K562 (cell line): ENCODE measurements at regions not wholly inside any gene's neighbourhood (a gene's known extent, or its start where the extent isn't known, plus 50 kb on each side); places are given as distances from the start of the nearest gene placed in this dataset.

ENCODE experiments used
- ATF1 ChIP-seq, 2 experiments: fragments of 450-650 bp in 1 of 2; IDR thresholded peaks; 2 replicates each; pipeline ENCODE4 v1.6.1; 2016; ENCODE audit warnings: missing compliant biosample characterization in 1 of 2, missing genetic modification characterization in 1 of 2
- C11orf30 ChIP-seq: fragments of 450-650 bp; IDR thresholded peaks from 2 replicates; pipeline ENCODE4 v1.6.1; 2016; ENCODE audit warnings: low read depth, mild to moderate bottlenecking
- CC2D1A ChIP-seq: fragments of 450-650 bp; IDR thresholded peaks from 2 replicates; pipeline ENCODE4 v1.6.1; 2017; ENCODE audit warnings: mild to moderate bottlenecking
- DACH1 ChIP-seq: fragments of 450-650 bp; IDR thresholded peaks from 2 replicates; pipeline ENCODE4 v1.6.1; 2018; ENCODE audit not compliant: partially characterized antibody
- DDX20 ChIP-seq: fragments of 450-650 bp; IDR thresholded peaks from 2 replicates; pipeline ENCODE4 v1.6.1; 2016; ENCODE audit warnings: missing genetic modification characterization, low read depth, mild to moderate bottlenecking, missing compliant biosample characterization, moderate library complexity
- FOXJ2 ChIP-seq: fragments of 200-800 bp; sonication (Bioruptor generic); IDR thresholded peaks from 2 replicates; pipeline ENCODE4 v1.6.1; 2016; ENCODE audit warnings: missing genetic modification characterization, missing compliant biosample characterization
- NFE2 ChIP-seq: IDR thresholded peaks from 2 replicates; pipeline ENCODE4 v1.6.1; 2014; ENCODE audit warnings: antibody characterized with exemption, low read depth
- NFIX ChIP-seq: fragments of 250-450 bp; sonication (Bioruptor Pico); IDR thresholded peaks from 2 replicates; pipeline ENCODE4 v1.4.0; 2020; ENCODE audit warnings: low read depth, mild to moderate bottlenecking, moderate library complexity
- PCBP2 ChIP-seq: fragments of 200-400 bp; formaldehyde crosslinking; IDR thresholded peaks from 2 replicates; pipeline ENCODE4 v1.6.1; 2018; ENCODE audit warnings: low read length, low read depth, mild to moderate bottlenecking, moderate library complexity; ENCODE audit not compliant: poor library complexity, severe bottlenecking
- POLR3A ChIP-seq: IDR thresholded peaks from 2 replicates; pipeline ENCODE4 v1.6.1; 2011; ENCODE audit warnings: borderline replicate concordance, mild to moderate bottlenecking, moderate library complexity; ENCODE audit not compliant: insufficient read length, insufficient read depth; ENCODE audit errors: extremely low read depth
- RBM14 ChIP-seq: fragments of 200-400 bp; formaldehyde crosslinking; IDR thresholded peaks from 2 replicates; pipeline ENCODE4 v1.6.1; 2018; ENCODE audit warnings: low read depth, mild to moderate bottlenecking, low read length, moderate library complexity, borderline replicate concordance; ENCODE audit not compliant: insufficient read depth
- SIN3A ChIP-seq, 2 experiments: fragments of 150-350 bp in 1 of 2; IDR thresholded peaks; 2 replicates each; pipeline ENCODE4 v1.6.1; 2011 to 2016; ENCODE audit warnings: borderline replicate concordance in 2 of 2, low read depth in 2 of 2, low read length in 2 of 2, mild to moderate bottlenecking in 2 of 2, moderate library complexity in 2 of 2; ENCODE audit not compliant: control insufficient read depth in 1 of 2
- SMAD1 ChIP-seq: fragments of 150-350 bp; IDR thresholded peaks from 2 replicates; pipeline ENCODE4 v1.6.1; 2014; ENCODE audit warnings: low read length, low read depth; ENCODE audit not compliant: partially characterized antibody
- STAT5B ChIP-seq: fragments of 250-450 bp; sonication (Bioruptor Pico); IDR thresholded peaks from 2 replicates; pipeline ENCODE4 v1.8.0; 2021; ENCODE audit warnings: mild to moderate bottlenecking, inconsistent platforms
- TOE1 ChIP-seq, 2 experiments: fragments of 450-650 bp in 1 of 2; sonication (generic) in 1 of 2; formaldehyde crosslinking in 1 of 2; IDR thresholded peaks; 2 replicates each; pipeline versions ENCODE4 v1.7.1 to v1.8.0; 2016 to 2022; ENCODE audit warnings: borderline replicate concordance in 2 of 2, mild to moderate bottlenecking in 2 of 2, antibody characterized with exemption in 1 of 2, inconsistent platforms in 1 of 2, low read depth in 1 of 2, missing genetic modification reagents in 1 of 2, moderate library complexity in 1 of 2
- TRIM28 ChIP-seq: fragments of 450-650 bp; IDR thresholded peaks from 2 replicates; pipeline ENCODE4 v1.6.1; 2017
- TSC22D4 ChIP-seq: fragments of 450-650 bp; IDR thresholded peaks from 2 replicates; pipeline ENCODE4 v1.6.1; 2016; ENCODE audit warnings: missing genetic modification characterization, missing biosample characterization, control low read depth
- ZKSCAN8 ChIP-seq: fragments of 200-800 bp; sonication (Bioruptor generic); IDR thresholded peaks from 2 replicates; pipeline ENCODE4 v1.6.1; 2016; ENCODE audit warnings: missing genetic modification characterization, missing compliant biosample characterization
- ZNF134 ChIP-seq: fragments of 250-450 bp; sonication (Bioruptor Pico); conservative IDR thresholded peaks from 2 replicates; pipeline ENCODE4 v1.4.0; 2020
- ZNF140 ChIP-seq: fragments of 250-450 bp; sonication (Bioruptor Pico); IDR thresholded peaks from 2 replicates; pipeline ENCODE4 v1.8.0; 2021; ENCODE audit warnings: moderate library complexity, mild to moderate bottlenecking, inconsistent platforms
- ZNF408 ChIP-seq: fragments of 250-450 bp; sonication (Bioruptor Pico); IDR thresholded peaks from 2 replicates; pipeline ENCODE4 v1.4.0; 2020; ENCODE audit warnings: low read depth, mild to moderate bottlenecking, moderate library complexity
- TF ChIP-seq, protein P1 (sequence below): fragments of 250-450 bp; sonication (Bioruptor Pico); IDR thresholded peaks from 2 replicates; pipeline ENCODE4 v1.8.0; 2021; ENCODE audit warnings: mild to moderate bottlenecking, moderate library complexity
- TF ChIP-seq, protein P2 (sequence below): sonication (generic); formaldehyde crosslinking; IDR thresholded peaks from 2 replicates; pipeline ENCODE4 v1.8.0; 2022; ENCODE audit warnings: missing genetic modification reagents, mild to moderate bottlenecking, moderate library complexity, borderline replicate concordance
- TF ChIP-seq, protein P3 (sequence below): IDR thresholded peaks from 2 replicates; pipeline ENCODE4 v1.6.1; 2011; ENCODE audit not compliant: insufficient read length; ENCODE audit errors: extremely low read depth
- TF ChIP-seq, protein P4 (sequence below): fragments of 250-450 bp; sonication (Bioruptor Pico); IDR thresholded peaks from 2 replicates; pipeline ENCODE4 v1.4.0; 2020

DNA sequence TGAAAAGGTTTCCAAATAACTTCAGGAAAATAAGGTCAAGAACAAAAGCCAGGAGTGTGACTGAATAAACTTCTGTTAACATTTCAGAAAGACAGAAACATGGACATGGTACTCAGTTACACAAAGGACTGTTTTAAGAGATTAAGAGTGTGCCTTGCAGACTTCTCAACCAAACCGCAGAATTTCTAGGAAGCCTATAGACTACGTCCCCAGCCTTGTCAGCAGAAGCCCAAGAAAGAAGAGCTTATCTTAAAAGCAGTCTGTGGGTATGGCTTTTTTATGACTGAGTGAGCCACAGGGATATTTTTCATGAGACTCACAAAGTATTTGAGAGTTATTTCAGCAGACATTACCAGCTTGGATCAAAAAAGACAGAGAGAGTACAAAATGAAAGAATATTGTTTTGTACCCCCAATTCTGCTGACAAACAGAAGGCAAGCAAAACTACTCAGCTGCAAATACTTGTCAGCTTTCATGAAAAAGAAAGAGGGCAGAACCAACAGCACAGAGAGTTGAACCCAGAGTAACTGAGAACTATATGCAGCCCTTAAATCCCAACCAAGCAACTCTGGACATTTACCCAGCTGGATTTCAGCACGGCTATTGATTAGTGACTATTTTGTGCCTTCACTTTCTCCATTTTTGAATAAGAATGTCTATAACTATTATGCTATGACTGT, 711.0 kb upstream of the CTNND2 start (continued):
- TF ChIP-seq CC2D1A: peak; percentile 69; the same call in 1 of the 2 replicates
- TF ChIP-seq, protein P1, sequence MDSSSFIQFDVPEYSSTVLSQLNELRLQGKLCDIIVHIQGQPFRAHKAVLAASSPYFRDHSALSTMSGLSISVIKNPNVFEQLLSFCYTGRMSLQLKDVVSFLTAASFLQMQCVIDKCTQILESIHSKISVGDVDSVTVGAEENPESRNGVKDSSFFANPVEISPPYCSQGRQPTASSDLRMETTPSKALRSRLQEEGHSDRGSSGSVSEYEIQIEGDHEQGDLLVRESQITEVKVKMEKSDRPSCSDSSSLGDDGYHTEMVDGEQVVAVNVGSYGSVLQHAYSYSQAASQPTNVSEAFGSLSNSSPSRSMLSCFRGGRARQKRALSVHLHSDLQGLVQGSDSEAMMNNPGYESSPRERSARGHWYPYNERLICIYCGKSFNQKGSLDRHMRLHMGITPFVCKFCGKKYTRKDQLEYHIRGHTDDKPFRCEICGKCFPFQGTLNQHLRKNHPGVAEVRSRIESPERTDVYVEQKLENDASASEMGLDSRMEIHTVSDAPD (CRISPR knock-in tag): no peak
- no peak for TF ChIP-seq ATF1 (CRISPR knock-in tag; IDR thresholded peaks at IDR 0.05)
- TF ChIP-seq ATF1 (tag; IDR thresholded peaks at IDR 0.05): peak; percentile 74
- no peak for TF ChIP-seq ZNF140
- TF ChIP-seq DDX20 (tag): no peak
- no peak for TF ChIP-seq TSC22D4 (tag)
- TF ChIP-seq SMAD1: no peak
- no peak for TF ChIP-seq POLR3A
- no peak for TF ChIP-seq DACH1
- TF ChIP-seq RBM14: no peak
- TF ChIP-seq, protein P2, sequence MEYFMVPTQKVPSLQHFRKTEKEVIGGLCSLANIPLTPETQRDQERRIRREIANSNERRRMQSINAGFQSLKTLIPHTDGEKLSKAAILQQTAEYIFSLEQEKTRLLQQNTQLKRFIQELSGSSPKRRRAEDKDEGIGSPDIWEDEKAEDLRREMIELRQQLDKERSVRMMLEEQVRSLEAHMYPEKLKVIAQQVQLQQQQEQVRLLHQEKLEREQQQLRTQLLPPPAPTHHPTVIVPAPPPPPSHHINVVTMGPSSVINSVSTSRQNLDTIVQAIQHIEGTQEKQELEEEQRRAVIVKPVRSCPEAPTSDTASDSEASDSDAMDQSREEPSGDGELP (CRISPR knock-in tag): no peak
- TF ChIP-seq TOE1 (IDR thresholded peaks at IDR 0.05; ENCODE audit: borderline replicate concordance): no peak
- no peak for TF ChIP-seq TOE1 (CRISPR knock-in tag; IDR thresholded peaks at IDR 0.05; ENCODE audit: borderline replicate concordance, low read depth)
- no peak for TF ChIP-seq ZKSCAN8 (CRISPR knock-in tag)
- no peak for TF ChIP-seq SIN3A (IDR thresholded peaks at IDR 0.05; ENCODE audit: borderline replicate concordance in 2 of 2, control insufficient read depth in 1 of 2, low read depth in 2 of 2, low read length in 2 of 2)
- TF ChIP-seq, protein P3, sequence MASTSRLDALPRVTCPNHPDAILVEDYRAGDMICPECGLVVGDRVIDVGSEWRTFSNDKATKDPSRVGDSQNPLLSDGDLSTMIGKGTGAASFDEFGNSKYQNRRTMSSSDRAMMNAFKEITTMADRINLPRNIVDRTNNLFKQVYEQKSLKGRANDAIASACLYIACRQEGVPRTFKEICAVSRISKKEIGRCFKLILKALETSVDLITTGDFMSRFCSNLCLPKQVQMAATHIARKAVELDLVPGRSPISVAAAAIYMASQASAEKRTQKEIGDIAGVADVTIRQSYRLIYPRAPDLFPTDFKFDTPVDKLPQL: no peak
- 0 out of 2 replicates have a peak, but pooled peaks have one; percentile 14 for TF ChIP-seq NFE2
- TF ChIP-seq, protein P4, sequence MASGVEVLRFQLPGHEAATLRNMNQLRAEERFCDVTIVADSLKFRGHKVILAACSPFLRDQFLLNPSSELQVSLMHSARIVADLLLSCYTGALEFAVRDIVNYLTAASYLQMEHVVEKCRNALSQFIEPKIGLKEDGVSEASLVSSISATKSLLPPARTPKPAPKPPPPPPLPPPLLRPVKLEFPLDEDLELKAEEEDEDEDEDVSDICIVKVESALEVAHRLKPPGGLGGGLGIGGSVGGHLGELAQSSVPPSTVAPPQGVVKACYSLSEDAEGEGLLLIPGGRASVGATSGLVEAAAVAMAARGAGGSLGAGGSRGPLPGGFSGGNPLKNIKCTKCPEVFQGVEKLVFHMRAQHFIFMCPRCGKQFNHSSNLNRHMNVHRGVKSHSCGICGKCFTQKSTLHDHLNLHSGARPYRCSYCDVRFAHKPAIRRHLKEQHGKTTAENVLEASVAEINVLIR (CRISPR knock-in tag): no peak
- no peak for TF ChIP-seq NFIX (CRISPR knock-in tag)
- no peak for TF ChIP-seq ZNF408
- no peak for TF ChIP-seq ZNF134 (CRISPR knock-in tag)
- no peak for TF ChIP-seq PCBP2
- no peak; the same call in 1 of the 2 replicates for TF ChIP-seq C11orf30
- no peak for TF ChIP-seq FOXJ2
- TF ChIP-seq STAT5B (CRISPR knock-in tag): no peak
- peak; percentile 80 for TF ChIP-seq TRIM28
